ENCODE measurements at regions not wholly inside any gene's neighbourhood (a gene's known extent, or its start where the extent isn't known, plus 50 kb on each side); places are given as distances from the start of the nearest gene placed in this dataset.

GRCh38 chr13:29681864-29682263 lies 86.4 kb upstream of the SLC7A1 start:
- TF ChIP-seq CTCF (IDR thresholded peaks at IDR 0.05): no peak
- no peak for TF ChIP-seq EZH2 (IDR thresholded peaks at IDR 0.05)
- no peak for TF ChIP-seq EZH2phosphoT487 (IDR thresholded peaks at IDR 0.05)

Measured in neural progenitor cell (in vitro differentiated cells).